Sigmoid colon (tissue), 6 donors: ENCODE measurements at regions not wholly inside any gene's neighbourhood (a gene's known extent, or its start where the extent isn't known, plus 50 kb on each side); places are given as distances from the start of the nearest gene placed in this dataset.

ENCODE experiments used
- DNase-seq: peaks from one replicate; pipeline ENCODE4 v3.0.0-alpha.2; 2019
- H3K27ac ChIP-seq, 4 donors: fragments of 200-600 bp; sonication (generic); one replicate each; pipeline ENCODE4 v1.5.1; 2016 to 2019; ENCODE audit warnings: mild to moderate bottlenecking in 1 of 4
- H3K27me3 ChIP-seq, 3 donors: fragments of 200-600 bp; sonication (generic); one replicate each; pipeline ENCODE4 v1.5.1; 2019; ENCODE audit warnings: mild to moderate bottlenecking in 1 of 3
- H3K36me3 ChIP-seq, 4 donors: fragments of 200-600 bp; sonication (generic); one replicate each; pipeline ENCODE4 v1.5.1; 2016 to 2019
- H3K4me1 ChIP-seq, 4 donors: fragments of 200-600 bp; sonication (generic); one replicate each; pipeline ENCODE4 v1.5.1; 2017 to 2019
- H3K4me3 ChIP-seq, 4 donors: fragments of 200-600 bp; sonication (generic); one replicate each; pipeline ENCODE4 v1.5.1; 2017 to 2019; ENCODE audit warnings: mild to moderate bottlenecking in 2 of 4, moderate library complexity in 1 of 4
- H3K9me3 ChIP-seq, 4 donors: fragments of 200-600 bp in 3 of 4; sonication (generic) in 3 of 4; one replicate each; pipeline versions ENCODE4 v1.5.1 to v1.6.1; 2013 to 2019
- EP300 ChIP-seq, 4 donors: sonication (generic); formaldehyde crosslinking; IDR thresholded peaks; one replicate each; pipeline ENCODE4 v1.6.1; 2017; ENCODE audit warnings: antibody characterized with exemption in 4 of 4
- POLR2A ChIP-seq, 2 donors: fragments of 450-650 bp; IDR thresholded peaks; one replicate each; pipeline ENCODE4 v1.6.1; 2016; ENCODE audit warnings: antibody characterized with exemption in 2 of 2, mild to moderate bottlenecking in 2 of 2, moderate library complexity in 2 of 2
- POLR2AphosphoS5 ChIP-seq, 4 donors: sonication (generic); formaldehyde crosslinking; IDR thresholded peaks; one replicate each; pipeline ENCODE4 v1.6.1; 2017; ENCODE audit warnings: antibody characterized with exemption in 4 of 4
- WGBS, 2 donors: extraction: QIAGEN DNeasy Blood & Tissue Kit; methylation state at CpG; one replicate each; pipeline ENCODE4 v1.1.7; 2013; 5-methylcytosine and 5-hydroxymethylcytosine counted together
- intact Hi-C: fragments of 100-400 bp; cut with DNase I; formaldehyde crosslinking; loops from one replicate; pipeline ENCODE4 v1.15.1; 2023
- TF ChIP-seq, protein P1 (sequence below), 4 experiments: fragments of 450-650 bp in 3 of 4; fragments of 200-600 bp in 1 of 4; IDR thresholded peaks; one replicate each; pipeline ENCODE4 v1.5.1; 2016 to 2019; ENCODE audit warnings: antibody characterized with exemption in 4 of 4, mild to moderate bottlenecking in 3 of 4, moderate library complexity in 2 of 4
- donor health status: healthy with polysubstance abuse.
- donor health status: healthy.

DNA sequence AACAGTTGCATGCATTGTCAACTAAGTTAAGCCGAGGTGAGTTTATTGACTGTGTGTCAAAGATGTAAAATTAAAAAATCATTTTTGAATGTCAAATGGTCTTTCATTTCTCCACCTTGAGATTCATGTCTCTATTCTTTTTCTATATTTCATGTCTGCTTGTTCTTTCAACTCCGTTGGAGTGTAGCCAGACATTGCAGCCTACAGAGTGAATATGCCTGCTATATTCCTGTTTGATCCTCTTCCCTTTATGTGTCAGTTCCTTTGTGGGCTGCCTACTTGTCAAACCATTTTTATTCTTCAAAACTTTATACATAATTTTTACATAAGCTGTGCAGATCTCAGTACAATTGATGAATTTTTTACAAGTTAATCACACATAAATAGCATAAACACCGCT, 1325.8 kb upstream of the PRMT6 start:
- no peaks in the 10 kb centered on the region for H3K36me3 ChIP-seq
- DNase-seq: no peak
- intact Hi-C loops: no loop called here
- no peak overlapping the region for H3K4me3 ChIP-seq
- H3K4me1 ChIP-seq: no peaks in the 10 kb centered on the region
- WGBS, 2 donors: 68 to 83% methylated on average over 3 of the region's 3 CpGs
- H3K27me3 ChIP-seq: no peaks in the 10 kb centered on the region
- H3K9me3 ChIP-seq: no peaks in the 10 kb centered on the region
- no peak for TF ChIP-seq POLR2AphosphoS5 (IDR thresholded peaks at IDR 0.05)
- TF ChIP-seq EP300 (IDR thresholded peaks at IDR 0.05): no peak
- TF ChIP-seq POLR2A (IDR thresholded peaks at IDR 0.05): no peak
- H3K27ac ChIP-seq: no peak overlapping the region

DNA sequence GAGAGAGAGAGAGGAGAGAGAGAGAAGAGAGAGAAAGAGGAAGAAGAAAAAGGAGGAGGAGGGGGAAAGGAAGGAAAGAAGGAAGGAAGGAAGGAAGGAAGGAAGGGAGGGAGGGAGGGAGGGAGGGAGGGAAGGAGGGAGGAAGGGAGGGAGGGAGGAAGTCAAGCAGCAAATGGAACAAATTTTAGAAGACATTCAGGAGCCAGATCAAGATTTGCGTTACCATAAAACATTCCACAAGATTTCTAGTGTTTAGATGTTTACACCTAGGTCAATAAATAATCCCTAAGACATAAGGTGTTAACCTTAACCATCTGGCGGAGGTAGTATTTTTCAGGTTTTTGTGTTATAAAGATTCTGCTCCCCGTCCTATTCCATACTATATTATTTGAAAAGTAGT, 1320.1 kb upstream of the PRMT6 start:
- no peak overlapping the region for H3K4me3 ChIP-seq
- DNase-seq: no peak
- TF ChIP-seq EP300 (IDR thresholded peaks at IDR 0.05) (no peak), POLR2A (IDR thresholded peaks at IDR 0.05) (no peak), POLR2AphosphoS5 (IDR thresholded peaks at IDR 0.05) (no peak)
- TF ChIP-seq, protein P1, sequence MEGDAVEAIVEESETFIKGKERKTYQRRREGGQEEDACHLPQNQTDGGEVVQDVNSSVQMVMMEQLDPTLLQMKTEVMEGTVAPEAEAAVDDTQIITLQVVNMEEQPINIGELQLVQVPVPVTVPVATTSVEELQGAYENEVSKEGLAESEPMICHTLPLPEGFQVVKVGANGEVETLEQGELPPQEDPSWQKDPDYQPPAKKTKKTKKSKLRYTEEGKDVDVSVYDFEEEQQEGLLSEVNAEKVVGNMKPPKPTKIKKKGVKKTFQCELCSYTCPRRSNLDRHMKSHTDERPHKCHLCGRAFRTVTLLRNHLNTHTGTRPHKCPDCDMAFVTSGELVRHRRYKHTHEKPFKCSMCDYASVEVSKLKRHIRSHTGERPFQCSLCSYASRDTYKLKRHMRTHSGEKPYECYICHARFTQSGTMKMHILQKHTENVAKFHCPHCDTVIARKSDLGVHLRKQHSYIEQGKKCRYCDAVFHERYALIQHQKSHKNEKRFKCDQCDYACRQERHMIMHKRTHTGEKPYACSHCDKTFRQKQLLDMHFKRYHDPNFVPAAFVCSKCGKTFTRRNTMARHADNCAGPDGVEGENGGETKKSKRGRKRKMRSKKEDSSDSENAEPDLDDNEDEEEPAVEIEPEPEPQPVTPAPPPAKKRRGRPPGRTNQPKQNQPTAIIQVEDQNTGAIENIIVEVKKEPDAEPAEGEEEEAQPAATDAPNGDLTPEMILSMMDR (IDR thresholded peaks at IDR 0.05): no peak
- no peaks in the 10 kb centered on the region for H3K4me1 ChIP-seq
- no peaks in the 10 kb centered on the region for H3K9me3 ChIP-seq
- WGBS, 2 donors: 71 to 84% methylated on average over 3 of the region's 3 CpGs
- intact Hi-C loops: no loop called here
- no peak overlapping the region for H3K27ac ChIP-seq
- H3K36me3 ChIP-seq: no peaks in the 10 kb centered on the region
- no peaks in the 10 kb centered on the region for H3K27me3 ChIP-seq

DNA sequence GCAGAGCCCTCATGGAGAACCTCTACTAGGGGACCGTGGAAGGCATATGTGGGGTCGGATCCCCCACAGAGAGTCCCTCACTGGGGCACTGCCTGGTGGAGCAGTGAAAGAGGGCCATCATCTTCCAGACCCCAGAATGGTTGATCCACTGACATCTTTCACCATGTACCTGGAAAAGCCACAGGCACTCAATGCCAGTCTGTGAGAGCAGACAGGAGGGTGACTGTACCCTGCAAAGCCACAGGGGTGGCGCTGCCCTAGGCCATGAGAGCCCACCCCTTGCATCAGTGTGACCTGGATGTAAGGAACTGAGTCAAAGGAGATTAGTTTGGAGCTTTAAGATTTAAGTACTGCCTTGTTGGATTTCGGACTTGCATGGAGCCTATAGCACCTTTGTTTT, 1276.7 kb upstream of the PRMT6 start:
- WGBS, 2 donors: 76 to 81% methylated on average over 4 of the region's 4 CpGs
- peaks cover 0 to 2% (median 0%) of the 10 kb centered on the region in 4 donors for H3K4me1 ChIP-seq
- no peaks in the 10 kb centered on the region for H3K9me3 ChIP-seq
- intact Hi-C loops: no loop called here
- no peaks in the 10 kb centered on the region for H3K27me3 ChIP-seq
- H3K27ac ChIP-seq: no peak overlapping the region
- TF ChIP-seq EP300 (IDR thresholded peaks at IDR 0.05): no peak
- TF ChIP-seq, protein P1 (IDR thresholded peaks at IDR 0.05): no peak
- no peak for TF ChIP-seq POLR2AphosphoS5 (IDR thresholded peaks at IDR 0.05)
- TF ChIP-seq POLR2A (IDR thresholded peaks at IDR 0.05): no peak
- no peak overlapping the region for H3K4me3 ChIP-seq
- H3K36me3 ChIP-seq: no peaks in the 10 kb centered on the region
- no peak for DNase-seq

DNA sequence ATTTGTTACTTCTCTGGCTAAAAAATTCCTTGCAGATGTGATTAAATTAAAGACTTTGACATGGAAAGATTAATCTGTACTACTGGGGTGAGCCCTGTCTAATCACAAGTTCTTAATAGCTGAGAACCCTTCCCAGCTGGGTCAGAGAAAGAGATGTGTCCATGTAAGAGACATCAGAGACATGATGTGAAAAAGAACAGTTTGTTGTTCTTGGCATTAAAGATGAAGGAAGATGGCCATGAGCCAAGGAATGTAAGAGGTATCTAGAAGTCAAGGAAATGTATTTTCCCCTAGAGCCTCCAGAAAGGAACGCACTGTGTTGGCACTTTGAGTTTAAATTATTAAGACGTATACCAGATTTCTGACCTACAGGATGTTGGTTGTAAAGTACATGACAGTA, 1271.5 kb upstream of the PRMT6 start:
- WGBS, 2 donors: 67 to 68% methylated on average over 2 of the region's 2 CpGs

DNA sequence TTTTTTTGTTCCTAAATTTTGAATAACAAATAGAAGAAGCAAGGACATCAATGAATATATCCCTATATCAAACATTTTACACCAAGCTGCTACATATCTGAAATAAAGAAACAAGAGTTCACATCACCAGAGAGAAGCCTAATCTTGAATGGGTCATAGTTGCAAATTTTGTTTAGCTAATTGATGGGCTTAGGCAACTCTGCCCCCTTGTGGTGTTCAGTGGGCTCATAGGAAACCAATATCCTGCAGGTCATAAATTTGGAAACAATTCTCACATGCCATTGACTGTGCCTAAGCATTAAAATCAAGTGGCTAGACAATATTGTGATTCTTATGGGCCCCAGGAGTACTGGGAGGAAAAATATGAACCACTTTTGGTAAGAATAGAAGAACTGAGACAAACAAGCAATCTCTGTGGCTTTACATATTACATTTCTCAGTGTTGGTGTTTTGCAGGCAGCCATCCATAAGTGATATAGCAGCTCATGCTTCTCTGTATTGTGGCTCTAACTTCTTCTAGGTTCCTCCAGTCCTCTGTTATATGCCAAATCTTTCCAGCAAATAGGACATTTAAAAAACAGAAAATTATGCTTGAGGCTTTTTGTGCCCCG, 1262.8 kb upstream of the PRMT6 start:
- H3K27me3 ChIP-seq: no peaks in the 10 kb centered on the region
- DNase-seq: no peak
- intact Hi-C loops: no loop called here
- TF ChIP-seq, protein P1 (IDR thresholded peaks at IDR 0.05): peak in 2 of 4 experiments; percentile 25 to 46
- no peak for TF ChIP-seq EP300 (IDR thresholded peaks at IDR 0.05)
- no peak overlapping the region for H3K4me3 ChIP-seq
- no peaks in the 10 kb centered on the region for H3K36me3 ChIP-seq
- WGBS, 2 donors: 91 to 93% methylated on average over 1 of the region's 1 CpG
- no peaks in the 10 kb centered on the region for H3K9me3 ChIP-seq
- no peaks in the 10 kb centered on the region for H3K4me1 ChIP-seq
- no peak overlapping the region for H3K27ac ChIP-seq

More for the DNA sequence above, 1271.5 kb upstream of the PRMT6 start:
- H3K9me3 ChIP-seq: no peaks in the 10 kb centered on the region
- DNase-seq: no peak
- intact Hi-C loops: no loop called here
- no peaks in the 10 kb centered on the region for H3K36me3 ChIP-seq
- no peak overlapping the region for H3K4me3 ChIP-seq
- H3K4me1 ChIP-seq: peaks cover 0 to 8% (median 0%) of the 10 kb centered on the region in 4 donors
- no peak overlapping the region for H3K27ac ChIP-seq
- no peaks in the 10 kb centered on the region for H3K27me3 ChIP-seq
- TF ChIP-seq, protein P1 (IDR thresholded peaks at IDR 0.05): no peak
- TF ChIP-seq POLR2AphosphoS5 (IDR thresholded peaks at IDR 0.05) (no peak), EP300 (IDR thresholded peaks at IDR 0.05) (no peak), POLR2A (IDR thresholded peaks at IDR 0.05) (no peak)
